Right ventricle myocardium superior (tissue), 1 donor: ENCODE measurements at regions not wholly inside any gene's neighbourhood (a gene's known extent, or its start where the extent isn't known, plus 50 kb on each side); places are given as distances from the start of the nearest gene placed in this dataset.
A peak's percentile ranks its signal among the peaks of the same experiment; 100 is the strongest.
"Not testable (repeated sequence)": the region's sequence is repeated elsewhere in the genome, so short reads cannot be mapped to it uniquely, and the experiment has no call there.

Experiments used
- ATAC-seq: fragments of 200-7000 bp; cut with Tn5 transposase; one replicate; pipeline ENCODE4 v1.9.1; 2020; ENCODE audit warnings: mild to moderate bottlenecking; ENCODE audit not compliant: poor library complexity
- DNase-seq: peaks from one replicate; pipeline ENCODE4 v3.0.0-alpha.2; 2020
- intact Hi-C: fragments of 100-400 bp; cut with DNase I; formaldehyde crosslinking; loops from one replicate; pipeline ENCODE4 v1.11.2; 2022
- donor health status: DM: no; HTN: yes; CAD: no; lungs with severe emphysema.

GRCh38 chr9:15055284-15055683 lies 145.1 kb upstream of the FREM1 start:
- DNase-seq, intact Hi-C loops: not testable (repeated sequence)

DNA sequence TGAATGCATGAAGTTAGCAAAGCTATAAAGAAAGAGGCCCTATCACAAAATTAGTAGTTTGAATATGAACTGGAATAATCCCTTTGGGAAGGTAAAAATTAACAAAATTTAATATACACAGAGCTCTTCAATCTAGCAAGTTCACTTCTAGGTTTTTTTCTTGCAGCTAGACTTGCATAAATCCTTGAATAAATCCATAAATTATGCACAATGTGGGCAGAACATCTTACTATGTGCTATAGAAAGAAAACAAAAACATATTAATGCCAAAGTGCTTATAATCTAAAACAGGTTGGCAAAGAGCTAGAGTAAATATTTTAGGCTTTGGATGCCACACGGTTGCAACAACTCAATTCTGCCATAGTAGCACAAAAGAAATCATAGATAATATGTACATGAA lies 138.5 kb upstream of the FREM1 start:
- intact Hi-C loops, result no loop called here
- DNase-seq, result no peak
- ATAC-seq, result no peak

More at GRCh38 chr9:15055284-15055683, 145.1 kb upstream of the FREM1 start:
- ATAC-seq, result not testable (repeated sequence)

- intact Hi-C loops, result no loop called here
- peak; percentile 16 for DNase-seq
- ATAC-seq, result no peak
Observed at GRCh38 chr9:15047028-15047551, 136.9 kb upstream of the FREM1 start.

DNA sequence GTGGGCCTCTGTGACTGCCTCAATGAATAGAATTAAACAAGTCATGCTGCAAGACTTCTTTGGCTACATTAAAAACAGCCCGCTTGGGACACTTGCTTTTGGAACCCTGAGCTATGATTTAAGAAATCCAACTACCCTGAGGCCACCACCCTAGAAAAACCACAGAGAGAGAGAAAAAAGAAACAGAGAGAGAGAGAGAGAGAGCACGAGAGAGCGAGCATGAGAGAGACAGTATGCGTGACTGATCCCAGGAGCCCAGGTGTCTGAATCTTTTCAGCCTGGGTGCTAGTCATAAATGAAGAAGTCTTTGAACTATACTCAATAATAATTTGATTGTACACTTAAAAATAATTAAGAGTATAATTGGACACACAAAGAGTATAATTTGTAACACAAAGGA lies 123.1 kb upstream of the FREM1 start:
- intact Hi-C loops, result no loop called here
- DNase-seq (no peak), ATAC-seq (no peak)

DNA sequence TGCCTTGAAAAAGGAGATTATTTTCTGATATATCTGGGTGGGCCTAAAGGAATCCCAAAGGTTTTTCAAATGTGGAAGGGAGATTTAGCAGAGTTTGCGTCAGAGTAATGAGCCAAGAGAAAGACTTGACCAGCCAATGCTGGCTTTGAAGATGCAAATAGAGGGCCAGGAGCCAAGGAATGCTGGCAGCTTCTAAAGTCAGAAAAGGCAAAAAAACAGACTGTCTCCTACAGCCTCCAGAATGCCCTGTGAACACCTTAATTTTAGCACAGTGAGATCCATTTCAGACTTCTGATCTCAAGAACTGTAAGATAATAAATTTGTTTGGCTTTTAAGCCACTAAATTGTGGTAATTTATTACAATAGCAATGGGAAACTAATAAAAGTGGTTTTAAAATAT lies 122.6 kb upstream of the FREM1 start:
- intact Hi-C loops, result no loop called here
- ATAC-seq, result no peak
- DNase-seq, result no peak

- ATAC-seq, result no peak
- DNase-seq, result no peak
- intact Hi-C loops, result no loop called here
Observed at GRCh38 chr9:15021146-15021545, 110.9 kb upstream of the FREM1 start.

GRCh38 chr9:15018096-15018637 lies 107.9 kb upstream of the FREM1 start:
- no peak for ATAC-seq
- intact Hi-C loops, result no loop called here
- DNase-seq, result no peak

- ATAC-seq, result no peak
- intact Hi-C loops, result no loop called here
- no peak for DNase-seq
Observed at GRCh38 chr9:15010581-15010980, 100.4 kb upstream of the FREM1 start.

GRCh38 chr9:15007698-15008097 lies 97.5 kb upstream of the FREM1 start:
- intact Hi-C loops, result no loop called here
- no peak for ATAC-seq
- no peak for DNase-seq

DNA sequence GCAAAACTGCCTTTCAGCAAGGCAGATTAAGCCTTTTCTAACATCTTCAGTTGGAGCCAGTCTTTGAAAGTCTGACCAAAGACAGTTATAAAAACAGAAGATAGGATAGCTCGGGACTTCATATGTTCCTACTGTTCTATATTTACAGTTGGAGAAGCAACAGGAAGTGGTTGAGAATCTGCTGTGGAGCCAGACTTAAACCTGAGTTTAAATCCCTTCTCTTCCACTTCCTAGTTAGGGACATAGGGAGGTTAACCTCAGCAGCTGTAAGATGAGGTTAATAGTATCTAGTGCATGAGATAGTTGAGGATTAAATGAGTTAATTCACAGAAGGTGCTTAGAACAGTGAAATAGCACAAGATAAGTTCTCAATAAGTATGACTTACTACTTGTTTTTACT lies 84.5 kb upstream of the FREM1 start:
- no peak for ATAC-seq
- no peak for DNase-seq
- intact Hi-C loops, result no loop called here

DNA sequence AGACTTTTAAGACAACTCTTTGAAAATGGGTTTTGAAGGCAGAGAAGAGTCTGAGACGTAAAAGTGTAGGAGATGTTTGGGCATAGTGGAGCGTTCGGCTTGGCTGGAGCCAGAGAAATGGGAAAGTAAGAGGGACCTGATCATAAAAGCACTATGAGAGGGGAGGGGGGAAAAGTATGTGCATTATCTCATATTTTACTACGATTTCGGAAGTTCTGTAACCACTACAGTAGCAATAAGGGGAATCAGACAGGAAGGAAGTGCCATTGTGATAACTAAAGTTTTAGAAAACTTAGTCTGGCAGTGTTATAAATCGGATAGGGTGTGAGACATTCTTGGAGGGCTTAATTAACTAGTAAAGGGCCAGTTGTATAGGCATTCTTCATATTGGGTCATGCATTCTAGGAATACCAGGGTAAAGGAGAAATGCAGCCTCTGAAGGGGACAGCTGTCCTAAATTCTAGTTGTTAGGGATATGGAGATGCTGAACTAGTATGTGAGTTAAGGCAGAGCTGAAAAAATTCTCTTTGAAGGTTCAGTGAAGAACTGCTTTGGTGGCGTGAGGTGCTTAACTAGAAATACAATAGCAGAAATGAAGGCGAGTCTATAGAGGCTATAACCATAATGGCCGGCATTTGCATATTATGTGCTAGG lies 83.8 kb upstream of the FREM1 start:
- intact Hi-C loops, result no loop called here
- no peak for ATAC-seq
- DNase-seq, result no peak

DNA sequence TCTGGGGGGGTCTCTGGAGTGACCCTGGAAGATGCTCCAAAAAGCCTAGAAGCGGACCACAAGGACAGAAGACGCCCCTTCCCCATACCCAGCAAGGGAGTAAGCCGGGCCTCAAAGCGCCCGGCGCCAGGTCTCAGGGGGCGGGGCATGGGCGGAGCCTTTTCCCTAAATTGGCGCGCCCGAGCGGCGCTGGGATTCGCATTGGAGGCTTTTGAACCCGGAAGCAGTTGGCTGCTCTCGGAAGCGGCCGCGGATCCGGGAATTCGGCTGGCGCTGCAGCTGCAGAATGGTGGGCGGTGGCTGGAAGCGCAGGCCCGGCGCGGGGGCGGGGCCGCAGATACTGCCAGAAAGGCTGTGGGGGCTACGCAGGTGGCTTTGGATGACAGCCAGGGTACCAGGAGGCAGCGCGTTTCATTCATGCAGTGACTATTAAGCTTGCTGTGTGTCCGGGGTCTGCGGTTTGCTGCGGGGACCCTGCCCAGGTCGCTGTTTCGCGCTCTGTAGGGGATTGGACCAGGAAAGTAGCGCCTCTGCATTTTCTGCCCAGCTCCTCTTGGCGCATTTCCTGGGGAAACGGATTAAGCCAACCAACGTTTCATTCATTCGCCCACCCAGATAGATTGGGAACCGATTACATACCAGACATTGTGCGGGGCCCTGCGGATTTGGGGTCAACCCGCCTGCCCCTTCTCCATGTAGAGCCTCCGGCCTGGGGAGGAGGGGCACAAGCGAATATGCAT lies 83.0 kb upstream of the FREM1 start:
- intact Hi-C loops, result no loop called here
- peak; percentile 92 for DNase-seq
- ATAC-seq, result peak; percentile 99

DNA sequence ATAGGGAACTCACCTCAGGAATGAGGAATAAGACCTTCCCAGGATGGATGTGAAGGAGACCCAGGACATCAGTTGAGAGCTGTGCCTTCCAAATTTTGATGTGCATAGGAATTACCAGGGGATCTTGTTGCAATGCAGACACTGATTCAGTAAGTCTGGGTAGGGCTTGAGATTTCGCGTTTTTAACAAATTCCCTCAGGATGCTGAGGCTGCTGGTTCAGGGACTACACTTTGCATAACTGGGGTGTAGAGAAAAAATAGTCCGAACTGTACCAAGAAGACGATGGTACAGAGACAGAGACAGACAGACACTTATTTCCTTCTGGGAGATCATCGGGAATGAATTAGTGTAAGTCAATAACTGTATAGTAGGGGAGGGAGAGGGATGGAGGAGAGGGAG lies 82.3 kb upstream of the FREM1 start:
- ATAC-seq (no peak), DNase-seq (no peak)
- intact Hi-C loops, result no loop called here

- no peak for DNase-seq
- no peak for ATAC-seq
- intact Hi-C loops, result no loop called here
Observed at GRCh38 chr9:14992081-14992480, 81.9 kb upstream of the FREM1 start.

DNA sequence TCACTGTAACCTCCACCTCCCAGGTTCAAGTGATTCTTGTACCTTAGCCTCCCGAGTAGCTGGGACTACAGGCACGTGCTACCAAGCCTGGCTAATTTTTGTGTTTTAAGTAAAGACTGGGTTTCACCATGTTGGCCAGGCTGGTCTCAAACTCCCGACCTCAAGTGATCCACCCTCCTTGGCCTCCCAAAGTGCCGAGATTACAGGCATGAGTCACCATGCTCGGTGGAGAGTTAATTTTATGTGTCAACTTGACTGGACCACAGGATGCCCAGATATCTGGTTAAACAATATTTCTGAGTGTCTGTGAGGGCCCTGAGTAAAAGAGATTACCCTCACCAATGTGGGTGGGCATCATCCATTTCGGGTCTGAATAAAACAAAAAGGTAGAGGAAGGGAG lies 80.4 kb upstream of the FREM1 start:
- ATAC-seq, intact Hi-C loops, DNase-seq: not testable (repeated sequence)

DNA sequence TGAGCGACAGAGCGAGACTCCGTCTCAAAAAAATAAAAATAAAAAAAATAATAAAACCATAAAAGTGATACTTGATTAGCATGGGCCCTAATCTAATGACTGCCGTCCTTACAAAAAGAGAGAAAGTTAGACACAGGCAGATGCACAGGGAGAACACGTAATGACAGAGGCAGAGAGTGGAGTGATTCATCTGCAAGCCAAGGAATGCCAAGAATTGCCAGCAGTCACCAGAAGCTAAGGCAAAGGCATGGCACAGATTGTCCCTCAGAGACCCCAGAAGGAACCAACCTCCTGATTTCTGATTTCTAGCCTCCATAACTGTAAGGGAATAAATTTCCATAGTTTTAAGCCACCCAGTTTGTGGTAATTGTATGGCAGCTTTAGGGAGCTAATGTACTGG lies 79.6 kb upstream of the FREM1 start:
- ATAC-seq, result no peak
- intact Hi-C loops, result no loop called here
- no peak for DNase-seq

DNA sequence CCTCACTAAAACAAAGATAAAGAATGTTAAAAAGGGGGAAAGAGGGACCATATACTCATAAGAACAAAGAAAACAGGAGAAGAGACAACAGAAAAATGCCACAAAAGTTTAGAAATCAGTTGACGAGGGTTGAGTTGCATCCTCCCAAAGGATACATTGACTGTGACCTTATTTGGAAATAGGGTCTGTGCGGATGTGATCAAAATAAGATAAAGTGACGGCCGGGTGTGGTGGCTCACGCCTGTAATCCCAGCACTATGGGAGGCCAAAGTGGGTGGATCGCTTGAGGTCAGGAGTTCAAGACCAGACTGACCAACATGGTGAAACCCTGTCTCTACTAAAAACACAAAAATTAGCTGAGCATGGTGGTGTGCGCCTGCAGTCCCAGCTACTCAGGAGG lies 79.1 kb upstream of the FREM1 start:
- intact Hi-C loops, DNase-seq, ATAC-seq: not testable (repeated sequence)

DNA sequence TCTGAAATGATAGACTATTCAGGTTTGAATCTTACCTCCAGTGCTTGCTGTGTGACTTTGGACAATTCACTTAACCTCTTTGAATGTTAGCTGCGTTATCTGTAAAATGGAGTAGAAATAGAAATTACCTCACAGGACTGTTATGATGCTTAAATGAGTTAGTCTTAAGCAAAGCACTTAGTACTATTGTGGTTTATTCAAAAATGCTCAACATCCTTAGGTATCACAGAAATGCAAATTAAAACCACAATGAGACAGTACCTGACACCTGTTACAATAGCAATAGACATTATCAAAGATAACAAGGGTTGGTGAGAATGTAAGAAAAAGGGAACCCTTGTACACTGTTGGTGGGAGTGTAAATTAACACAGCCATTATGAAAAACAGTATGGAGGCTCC lies 77.6 kb upstream of the FREM1 start:
- no peak for ATAC-seq
- intact Hi-C loops, result no loop called here
- DNase-seq, result no peak

- intact Hi-C loops, result no loop called here
- ATAC-seq (no peak), DNase-seq (no peak)
Observed at GRCh38 chr9:14985419-14985818, 75.2 kb upstream of the FREM1 start.

- DNase-seq (no peak), ATAC-seq (no peak)
- intact Hi-C loops, result no loop called here
Observed at GRCh38 chr9:14983599-14983998, 73.4 kb upstream of the FREM1 start.
